ENCODE measurements at regions not wholly inside any gene's neighbourhood (a gene's known extent, or its start where the extent isn't known, plus 50 kb on each side); places are given as distances from the start of the nearest gene placed in this dataset.

DNA sequence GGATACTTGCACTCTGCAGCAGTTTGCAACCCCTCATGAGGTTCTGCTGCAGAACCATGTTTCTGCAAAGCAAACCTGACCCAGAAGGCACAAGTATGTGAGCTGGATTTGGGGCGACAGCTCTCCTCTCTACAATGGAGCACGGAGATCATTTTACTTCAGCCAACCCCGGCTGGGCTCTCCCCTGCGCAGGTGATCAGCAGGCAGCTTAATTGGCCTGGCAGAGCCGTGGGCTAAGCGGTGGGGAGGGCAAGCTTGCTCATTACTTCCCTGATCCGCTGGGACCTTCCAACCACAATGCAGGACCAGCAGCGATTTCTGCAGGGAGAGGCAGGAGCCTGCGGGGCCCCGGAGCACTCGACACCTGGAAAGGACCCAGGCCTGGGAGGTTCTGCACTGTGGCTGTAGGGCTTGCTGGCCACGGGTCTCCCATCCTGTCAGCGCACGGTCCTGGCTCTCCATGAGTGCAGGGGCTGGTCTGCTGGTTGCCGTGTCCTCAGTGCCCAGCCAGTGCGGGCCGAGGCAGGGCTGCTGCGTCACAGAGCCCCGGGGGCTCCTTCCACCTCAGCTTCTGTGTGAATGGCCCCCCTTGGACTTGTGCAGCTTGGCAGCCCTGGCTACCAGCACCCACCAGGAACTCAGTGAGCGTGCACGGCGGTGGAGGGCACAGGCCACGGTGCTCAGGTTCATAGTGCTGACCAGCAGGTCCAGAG lies 51.8 kb upstream of the RAPGEF1 start:
- Histone ChIP-seq H3K4me3 (ENCODE audit: insufficient read depth, low read depth, low read length) (no peak overlapping the region), H3K14ac (replicated peaks; ENCODE audit: low read depth, low read length) (no peak overlapping the region), H3K27me3 (ENCODE audit: control insufficient read depth, insufficient read depth, low read length) (peaks cover 48% of the 10 kb centered on the region), H3K4ac (ENCODE audit: low read depth, low read length) (no peak overlapping the region), H2BK120ac (ENCODE audit: low read depth, low read length) (no peak overlapping the region), H2AK9ac (replicated peaks; ENCODE audit: low read depth, low read length, poor library complexity) (no peak overlapping the region), H3K56ac (ENCODE audit: extremely low read depth, insufficient read depth, low read length) (no peak overlapping the region), H3K79me1 (ENCODE audit: low read depth in 1 of 2, low read length in 2 of 2) (no peaks in the 10 kb centered on the region), H4K20me1 (ENCODE audit: insufficient read depth, low read length) (no peaks in the 10 kb centered on the region), H3K4me1 (ENCODE audit: control insufficient read depth, insufficient read depth, low read length) (no peaks in the 10 kb centered on the region), H3K36me3 (ENCODE audit: control insufficient read depth, insufficient read depth, low read length) (no peaks in the 10 kb centered on the region), H3K18ac (ENCODE audit: low read depth, low read length) (no peak overlapping the region), H3K9ac (ENCODE audit: low read depth, low read length) (no peak overlapping the region), H2BK20ac (ENCODE audit: low read depth, low read length) (no peak overlapping the region), H3K23ac (ENCODE audit: low read depth, low read length) (no peak overlapping the region), H4K91ac (ENCODE audit: insufficient read depth, low read depth, low read length) (no peak overlapping the region), H2AFZ (replicated peaks; ENCODE audit: low read length, poor library complexity) (no peak overlapping the region), H4K8ac (ENCODE audit: low read depth in 2 of 2, low read length in 2 of 2) (no peak overlapping the region), H3K4me2 (ENCODE audit: low read depth, low read length) (no peak overlapping the region), H2BK5ac (ENCODE audit: low read depth, low read length, poor library complexity, severe bottlenecking) (no peak overlapping the region), H3K9me1 (ENCODE audit: insufficient read depth, low read length) (0 out of 2 replicates have a peak, but pooled peaks cover 2% of the 10 kb centered on the region), H3K27ac (ENCODE audit: insufficient read depth, low read length) (no peak overlapping the region), H3K9me3 (ENCODE audit: control insufficient read depth, insufficient read depth, low read length) (peaks cover 7% of the 10 kb centered on the region), H2BK15ac (ENCODE audit: low read depth, low read length) (no peak overlapping the region), H2AK5ac (ENCODE audit: low read depth, low read length) (no peak overlapping the region), H4K5ac (ENCODE audit: low read depth, low read length) (no peak overlapping the region)
- intact Hi-C loops (cut with micrococcal nuclease), result no loop called here
- no peak for TF ChIP-seq BHLHE40 (IDR thresholded peaks at IDR 0.05; ENCODE audit: low read depth, low read length)
- TF ChIP-seq SMC3 (IDR thresholded peaks at IDR 0.05; ENCODE audit: low read depth, low read length), result no peak
- no peak for TF ChIP-seq MAFK (IDR thresholded peaks at IDR 0.05; ENCODE audit: low read depth, low read length)
- TF ChIP-seq, protein P1, sequence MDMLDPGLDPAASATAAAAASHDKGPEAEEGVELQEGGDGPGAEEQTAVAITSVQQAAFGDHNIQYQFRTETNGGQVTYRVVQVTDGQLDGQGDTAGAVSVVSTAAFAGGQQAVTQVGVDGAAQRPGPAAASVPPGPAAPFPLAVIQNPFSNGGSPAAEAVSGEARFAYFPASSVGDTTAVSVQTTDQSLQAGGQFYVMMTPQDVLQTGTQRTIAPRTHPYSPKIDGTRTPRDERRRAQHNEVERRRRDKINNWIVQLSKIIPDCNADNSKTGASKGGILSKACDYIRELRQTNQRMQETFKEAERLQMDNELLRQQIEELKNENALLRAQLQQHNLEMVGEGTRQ (IDR thresholded peaks at IDR 0.05; ENCODE audit: low read depth, low read length), result no peak
- no peak for TF ChIP-seq RAD21 (IDR thresholded peaks at IDR 0.05; ENCODE audit: low read length)
- no peak for TF ChIP-seq CEBPB (IDR thresholded peaks at IDR 0.05; ENCODE audit: low read depth, low read length)
- TF ChIP-seq MXI1 (IDR thresholded peaks at IDR 0.05; ENCODE audit: borderline replicate concordance, low read depth, low read length), result no peak
- TF ChIP-seq RCOR1 (IDR thresholded peaks at IDR 0.05; ENCODE audit: insufficient replicate concordance, low read length), result no peak
- TF ChIP-seq NFE2L2 (IDR thresholded peaks at IDR 0.05; ENCODE audit: low read depth, low read length), result no peak
- no peak for TF ChIP-seq CHD1 (IDR thresholded peaks at IDR 0.05; ENCODE audit: low read depth, low read length)
- no peak for TF ChIP-seq MAZ (IDR thresholded peaks at IDR 0.05; ENCODE audit: borderline replicate concordance, low read depth, low read length)
- TF ChIP-seq, protein P2, sequence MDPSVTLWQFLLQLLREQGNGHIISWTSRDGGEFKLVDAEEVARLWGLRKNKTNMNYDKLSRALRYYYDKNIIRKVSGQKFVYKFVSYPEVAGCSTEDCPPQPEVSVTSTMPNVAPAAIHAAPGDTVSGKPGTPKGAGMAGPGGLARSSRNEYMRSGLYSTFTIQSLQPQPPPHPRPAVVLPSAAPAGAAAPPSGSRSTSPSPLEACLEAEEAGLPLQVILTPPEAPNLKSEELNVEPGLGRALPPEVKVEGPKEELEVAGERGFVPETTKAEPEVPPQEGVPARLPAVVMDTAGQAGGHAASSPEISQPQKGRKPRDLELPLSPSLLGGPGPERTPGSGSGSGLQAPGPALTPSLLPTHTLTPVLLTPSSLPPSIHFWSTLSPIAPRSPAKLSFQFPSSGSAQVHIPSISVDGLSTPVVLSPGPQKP (IDR thresholded peaks at IDR 0.05; ENCODE audit: borderline replicate concordance, low read depth, low read length), result no peak
- no peak for TF ChIP-seq POLR2A (IDR thresholded peaks at IDR 0.05; ENCODE audit: low read depth, low read length)
- TF ChIP-seq FOS (IDR thresholded peaks at IDR 0.05; ENCODE audit: low read depth, low read length), result no peak
- ChIA-PET CTCF (interaction anchor here (0.5 to 0.8 kb wide), 2 partner anchors 34 to 444 kb away, joined by 3 to 4 read pairs; no protein-coding TSS in a partner anchor), POLR2A (ENCODE audit: unreplicated experiment) (interaction anchor here (0.6 kb wide), 1 partner anchor 114 kb away, joined by 3 read pairs; no protein-coding TSS in a partner anchor)
- no TSS peak for BruUV-seq (replicated peaks)
- in situ Hi-C loops (cut with MboI; ENCODE audit: low sequenced_read_pairs), result no loop called here
- no peak for ATAC-seq (ENCODE audit: low read depth)
- dilution Hi-C loops (cut with HindIII; ENCODE audit: low sequenced_read_pairs, unreplicated experiment), result no loop called here
- 69% methylated on average over 18 of the region's 23 CpGs; no CpG with 5 or more reads in 1 of the 2 experiments for WGBS, 2 experiments (ENCODE audit: extremely low coverage in 2 of 2, insufficient read length in 1 of 2)
- DNase-seq, result no peak
